ENCODE measurements at regions not wholly inside any gene's neighbourhood (a gene's known extent, or its start where the extent isn't known, plus 50 kb on each side); places are given as distances from the start of the nearest gene placed in this dataset.
"Not testable (repeated sequence)": the region's sequence is repeated elsewhere in the genome, so short reads cannot be mapped to it uniquely, and the experiment has no call there.

DNA sequence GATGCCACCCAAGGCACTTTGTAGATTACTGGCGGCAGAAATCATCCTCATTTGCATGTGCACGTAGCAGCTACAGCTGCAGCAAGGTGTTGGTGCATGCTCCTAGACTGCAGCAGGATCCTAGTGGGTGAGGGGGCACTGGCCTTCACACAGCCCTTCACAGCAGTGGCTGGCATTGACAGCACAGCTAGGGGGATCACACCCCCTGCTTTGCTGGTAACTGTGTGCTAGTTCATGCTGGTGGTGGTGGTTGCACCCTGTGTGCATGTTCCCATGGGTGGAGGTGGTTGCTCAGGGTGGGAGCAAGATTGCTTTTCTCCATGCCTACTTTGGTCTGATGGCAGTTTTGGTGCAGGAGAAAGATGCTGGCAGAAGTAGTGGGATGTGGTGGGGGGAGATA is 1695.1 kb upstream of the CDH6 start:
- H3K27me3 ChIP-seq: no peaks in the 10 kb centered on the region
- no peaks in the 10 kb centered on the region for H3K36me3 ChIP-seq (ENCODE audit: low read depth, missing control alignments)
- H3K4me3 ChIP-seq: no peak overlapping the region
- intact Hi-C loops (cut with DNase I; ENCODE audit: low total_unique reads): no loop called here
- TF ChIP-seq, protein P1, sequence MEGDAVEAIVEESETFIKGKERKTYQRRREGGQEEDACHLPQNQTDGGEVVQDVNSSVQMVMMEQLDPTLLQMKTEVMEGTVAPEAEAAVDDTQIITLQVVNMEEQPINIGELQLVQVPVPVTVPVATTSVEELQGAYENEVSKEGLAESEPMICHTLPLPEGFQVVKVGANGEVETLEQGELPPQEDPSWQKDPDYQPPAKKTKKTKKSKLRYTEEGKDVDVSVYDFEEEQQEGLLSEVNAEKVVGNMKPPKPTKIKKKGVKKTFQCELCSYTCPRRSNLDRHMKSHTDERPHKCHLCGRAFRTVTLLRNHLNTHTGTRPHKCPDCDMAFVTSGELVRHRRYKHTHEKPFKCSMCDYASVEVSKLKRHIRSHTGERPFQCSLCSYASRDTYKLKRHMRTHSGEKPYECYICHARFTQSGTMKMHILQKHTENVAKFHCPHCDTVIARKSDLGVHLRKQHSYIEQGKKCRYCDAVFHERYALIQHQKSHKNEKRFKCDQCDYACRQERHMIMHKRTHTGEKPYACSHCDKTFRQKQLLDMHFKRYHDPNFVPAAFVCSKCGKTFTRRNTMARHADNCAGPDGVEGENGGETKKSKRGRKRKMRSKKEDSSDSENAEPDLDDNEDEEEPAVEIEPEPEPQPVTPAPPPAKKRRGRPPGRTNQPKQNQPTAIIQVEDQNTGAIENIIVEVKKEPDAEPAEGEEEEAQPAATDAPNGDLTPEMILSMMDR (IDR thresholded peaks at IDR 0.05): no peak
- TF ChIP-seq POLR2A (IDR thresholded peaks at IDR 0.05): no peak
- no peak overlapping the region for H3K27ac ChIP-seq
- DNase-seq: no peak
- H3K9me3 ChIP-seq: no peaks in the 10 kb centered on the region
- H3K4me1 ChIP-seq: no peaks in the 10 kb centered on the region
- 78 to 83% methylated on average over 2 of the region's 2 CpGs for WGBS, 2 donors

DNA sequence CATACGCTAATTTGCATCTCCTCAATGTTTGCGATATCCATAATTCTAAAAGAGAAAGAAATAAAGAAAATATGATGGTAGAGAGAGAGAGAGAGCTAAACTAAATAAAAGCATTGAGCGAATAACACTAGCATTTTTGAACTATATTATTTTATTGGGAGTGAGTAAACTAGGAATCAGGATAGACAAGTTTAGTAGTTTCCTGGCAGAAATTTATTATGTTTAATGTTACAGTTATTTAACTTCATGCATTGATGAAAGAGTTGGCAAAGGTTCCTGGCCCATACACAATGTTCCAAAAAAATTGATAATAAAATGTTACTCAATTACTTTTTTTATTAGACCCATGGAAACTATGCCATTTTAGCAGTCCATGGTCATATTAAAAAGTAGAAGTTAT is 1708.2 kb upstream of the CDH6 start:
- H3K9me3 ChIP-seq: no peaks in the 10 kb centered on the region
- no peak overlapping the region for H3K27ac ChIP-seq
- H3K4me1 ChIP-seq: no peaks in the 10 kb centered on the region
- no peaks in the 10 kb centered on the region for H3K36me3 ChIP-seq (ENCODE audit: low read depth, missing control alignments)
- H3K27me3 ChIP-seq: no peaks in the 10 kb centered on the region
- no peak for DNase-seq
- TF ChIP-seq POLR2A (IDR thresholded peaks at IDR 0.05): no peak
- TF ChIP-seq, protein P1 (IDR thresholded peaks at IDR 0.05): no peak
- H3K4me3 ChIP-seq: no peak overlapping the region
- 84 to 91% methylated on average over 3 of the region's 3 CpGs for WGBS, 2 donors
- intact Hi-C loops (cut with DNase I; ENCODE audit: low total_unique reads): no loop called here

DNA sequence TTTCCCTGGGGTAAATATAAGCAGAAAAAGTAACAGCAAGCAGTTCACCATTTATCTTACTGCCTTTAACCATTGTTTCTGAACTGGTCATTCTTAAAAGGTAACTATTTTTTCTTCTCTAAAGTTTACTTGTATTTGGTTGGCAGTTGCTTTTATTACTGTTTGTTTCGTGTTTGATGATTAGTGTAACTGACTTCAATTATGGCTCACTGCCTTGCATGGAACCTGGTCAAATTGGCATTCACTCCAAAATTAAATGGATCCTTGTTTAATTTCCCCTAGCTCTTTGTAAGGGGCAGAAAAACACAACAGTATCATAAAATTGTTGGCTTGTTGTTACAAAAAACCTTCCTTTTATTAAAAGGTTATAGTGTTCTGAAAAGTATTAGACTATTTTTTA is 1723.9 kb upstream of the CDH6 start:
- Histone ChIP-seq H3K27me3 (no peaks in the 10 kb centered on the region), H3K9me3 (no peaks in the 10 kb centered on the region), H3K4me1 (no peaks in the 10 kb centered on the region), H3K27ac (no peak overlapping the region), H3K36me3 (ENCODE audit: low read depth, missing control alignments) (no peaks in the 10 kb centered on the region), H3K4me3 (no peak overlapping the region)
- no peak for TF ChIP-seq POLR2A (IDR thresholded peaks at IDR 0.05)
- TF ChIP-seq, protein P1 (IDR thresholded peaks at IDR 0.05): no peak
- 36 to 37% methylated on average over 1 of the region's 1 CpG for WGBS, 2 donors
- DNase-seq: no peak
- intact Hi-C loops (cut with DNase I; ENCODE audit: low total_unique reads): no loop called here

DNA sequence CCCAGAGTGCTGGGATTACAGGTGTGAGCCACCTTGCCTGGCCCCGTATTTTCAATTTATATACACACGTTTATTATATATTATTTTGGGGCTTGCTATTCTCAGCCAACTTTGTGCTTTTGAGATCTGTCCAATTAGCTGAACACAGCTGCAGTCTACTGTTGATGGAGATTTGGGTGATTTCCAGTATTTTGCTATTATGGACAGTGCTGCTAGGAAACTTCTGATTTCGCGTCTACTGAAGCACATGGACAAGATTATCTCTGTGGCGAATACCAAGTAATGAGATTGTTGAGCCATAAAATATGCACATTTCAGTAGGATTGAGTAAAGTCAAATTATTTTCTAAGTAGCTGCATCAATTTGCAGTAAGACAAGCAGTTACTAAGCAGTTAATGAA is 1731.2 kb upstream of the CDH6 start:
- intact Hi-C loops (cut with DNase I; ENCODE audit: low total_unique reads): no loop called here
- no peak overlapping the region for H3K27ac ChIP-seq
- TF ChIP-seq, protein P1 (IDR thresholded peaks at IDR 0.05): no peak
- TF ChIP-seq POLR2A (IDR thresholded peaks at IDR 0.05): no peak
- DNase-seq: no peak
- H3K4me1 ChIP-seq: no peaks in the 10 kb centered on the region
- no peaks in the 10 kb centered on the region for H3K27me3 ChIP-seq
- no peak overlapping the region for H3K4me3 ChIP-seq
- 41 to 50% methylated on average over 5 of the region's 5 CpGs for WGBS, 2 donors
- H3K9me3 ChIP-seq: no peaks in the 10 kb centered on the region
- no peaks in the 10 kb centered on the region for H3K36me3 ChIP-seq (ENCODE audit: low read depth, missing control alignments)

DNA sequence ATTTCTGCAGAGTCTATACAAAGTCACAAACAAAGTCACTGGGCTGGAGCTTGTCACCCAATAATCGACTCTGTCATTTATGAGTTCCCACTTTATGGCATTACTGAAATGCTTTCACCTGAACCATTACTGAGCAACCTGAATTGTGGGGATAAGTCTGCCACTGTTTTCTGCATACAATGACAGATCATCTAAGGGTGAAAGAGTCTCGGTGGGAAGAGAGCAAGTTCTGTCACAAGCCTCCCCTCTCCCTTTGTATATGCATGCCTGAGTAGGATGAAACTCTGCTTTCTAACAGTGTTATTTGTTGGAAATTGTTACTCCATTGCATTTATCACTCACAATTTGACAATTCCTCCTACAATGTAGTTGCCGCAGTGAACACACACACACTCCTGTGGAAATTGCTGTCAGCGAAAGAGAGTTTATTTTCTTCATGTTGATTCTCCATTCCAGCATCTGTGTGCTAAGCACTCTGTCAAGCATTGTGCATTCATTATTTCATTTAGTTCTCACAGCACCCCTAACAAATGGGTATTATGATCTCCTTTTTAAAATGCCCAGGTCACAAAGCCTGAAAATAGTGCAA is 1732.4 kb upstream of the CDH6 start:
- Histone ChIP-seq H3K27ac (no peak overlapping the region), H3K9me3 (no peaks in the 10 kb centered on the region), H3K36me3 (ENCODE audit: low read depth, missing control alignments) (no peaks in the 10 kb centered on the region), H3K4me3 (no peak overlapping the region), H3K27me3 (no peaks in the 10 kb centered on the region), H3K4me1 (no peaks in the 10 kb centered on the region)
- intact Hi-C loops (cut with DNase I; ENCODE audit: low total_unique reads): no loop called here
- TF ChIP-seq POLR2A (IDR thresholded peaks at IDR 0.05): no peak
- TF ChIP-seq, protein P1 (IDR thresholded peaks at IDR 0.05): no peak
- no peak for DNase-seq
- 78 to 82% methylated on average over 4 of the region's 4 CpGs for WGBS, 2 donors

DNA sequence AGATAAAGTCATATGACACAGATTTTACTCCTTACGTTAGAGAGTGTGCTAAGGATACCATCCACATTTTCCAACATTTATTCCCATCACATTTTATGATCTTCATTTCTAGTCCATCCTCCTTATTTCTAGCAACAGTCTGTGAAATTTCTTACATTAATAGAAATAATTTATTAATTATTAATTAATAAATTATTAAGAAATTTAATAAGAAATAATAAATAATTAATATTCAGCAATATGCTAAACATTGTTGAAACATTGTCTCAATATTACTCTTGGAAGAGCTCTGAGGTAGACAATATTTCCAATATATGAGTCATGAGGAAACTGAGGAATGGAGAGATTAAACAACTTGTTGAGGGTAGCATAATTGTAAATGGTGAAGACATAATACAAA is 1742.5 kb upstream of the CDH6 start:
- H3K27me3 ChIP-seq; H3K36me3 ChIP-seq (ENCODE audit: low read depth, missing control alignments); H3K4me1 ChIP-seq; DNase-seq; H3K27ac ChIP-seq; H3K4me3 ChIP-seq; H3K9me3 ChIP-seq; intact Hi-C loops (cut with DNase I; ENCODE audit: low total_unique reads): not testable (repeated sequence)
- WGBS, 2 donors: 58 to 94% methylated on average over 1 of the region's 1 CpG

All from testis (tissue), 2 donors.